Prostate gland (tissue), 2 donors: ENCODE measurements at regions not wholly inside any gene's neighbourhood (a gene's known extent, or its start where the extent isn't known, plus 50 kb on each side); places are given as distances from the start of the nearest gene placed in this dataset.

Experiments used
- CTCF ChIP-seq, 4 experiments: fragments of 200-600 bp in 2 of 4; fragments of 450-650 bp in 2 of 4; sonication (generic) in 2 of 4; IDR thresholded peaks; 1 replicate in 3 of 4; 2 replicates in 1 of 4; pipeline ENCODE4 v1.5.1; 2016 to 2019; ENCODE audit warnings: antibody characterized with exemption in 4 of 4, mild to moderate bottlenecking in 2 of 4, moderate library complexity in 2 of 4
- POLR2A ChIP-seq: fragments of 450-650 bp; IDR thresholded peaks from one replicate; pipeline ENCODE4 v1.6.1; 2016; ENCODE audit warnings: antibody characterized with exemption, mild to moderate bottlenecking

GRCh38 chr4:59570860-59571476 lies 1629.2 kb upstream of the ADGRL3 start:
- no peak for TF ChIP-seq POLR2A
- no peak for TF ChIP-seq CTCF (IDR thresholded peaks at IDR 0.05)
